Ascending aorta (tissue), 2 donors: ENCODE measurements at regions not wholly inside any gene's neighbourhood (a gene's known extent, or its start where the extent isn't known, plus 50 kb on each side); places are given as distances from the start of the nearest gene placed in this dataset.

Experiments
- DNase-seq, 2 donors: peaks; one replicate each; pipeline ENCODE4 v3.0.0-alpha.2; 2019; ENCODE audit warnings: low spot score in 2 of 2
- H3K27ac ChIP-seq, 2 donors: fragments of 200-600 bp; sonication (generic); one replicate each; pipeline ENCODE4 v1.5.1; 2016 to 2017; ENCODE audit warnings: mild to moderate bottlenecking in 1 of 2
- H3K27me3 ChIP-seq: fragments of 200-600 bp; sonication (generic); one replicate; pipeline ENCODE4 v1.5.1; 2017
- H3K36me3 ChIP-seq, 2 donors: fragments of 200-600 bp; sonication (generic); one replicate each; pipeline ENCODE4 v1.5.1; 2016
- H3K4me1 ChIP-seq, 2 donors: fragments of 200-600 bp; sonication (generic); one replicate each; pipeline ENCODE4 v1.5.1; 2016 to 2017; ENCODE audit warnings: mild to moderate bottlenecking in 1 of 2
- H3K4me3 ChIP-seq, 2 donors: fragments of 200-600 bp; sonication (generic); one replicate each; pipeline ENCODE4 v1.5.1; 2016 to 2017; ENCODE audit warnings: mild to moderate bottlenecking in 1 of 2
- H3K9me3 ChIP-seq, 2 donors: fragments of 200-600 bp; sonication (generic); one replicate each; pipeline ENCODE4 v1.5.1; 2016
- CTCF ChIP-seq, 3 experiments: fragments of 200-600 bp in 2 of 3; fragments of 450-650 bp in 1 of 3; sonication (generic) in 2 of 3; IDR thresholded peaks; one replicate each; pipeline ENCODE4 v1.5.1; 2016 to 2019; ENCODE audit warnings: antibody characterized with exemption in 3 of 3, mild to moderate bottlenecking in 1 of 3, moderate library complexity in 1 of 3
- intact Hi-C: fragments of 100-400 bp; cut with DNase I; formaldehyde crosslinking; loops from one replicate; pipeline ENCODE4 v1.15.1; 2023

- Histone ChIP-seq H3K4me1 (no peaks in the 10 kb centered on the region), H3K9me3 (no peaks in the 10 kb centered on the region), H3K27me3 (no peaks in the 10 kb centered on the region), H3K27ac (no peak overlapping the region), H3K4me3 (no peak overlapping the region), H3K36me3 (no peaks in the 10 kb centered on the region)
- TF ChIP-seq CTCF (IDR thresholded peaks at IDR 0.05): no peak
- intact Hi-C loops: no loop called here
- no peak for DNase-seq
Observed at GRCh38 chr1:220990427-220991339, 111.4 kb downstream of the HLX start.

GRCh38 chr1:220991506-220991905 is 112.3 kb downstream of the HLX start:
- Histone ChIP-seq H3K27ac (no peak overlapping the region), H3K4me1 (no peaks in the 10 kb centered on the region), H3K36me3 (no peaks in the 10 kb centered on the region), H3K9me3 (no peaks in the 10 kb centered on the region), H3K4me3 (no peak overlapping the region), H3K27me3 (no peaks in the 10 kb centered on the region)
- intact Hi-C loops: no loop called here
- DNase-seq: no peak
- no peak for TF ChIP-seq CTCF (IDR thresholded peaks at IDR 0.05)

GRCh38 chr1:220991959-220992704 is 112.9 kb downstream of the HLX start:
- no peak for DNase-seq
- intact Hi-C loops: no loop called here
- Histone ChIP-seq H3K27ac (no peak overlapping the region), H3K27me3 (no peaks in the 10 kb centered on the region), H3K9me3 (no peaks in the 10 kb centered on the region), H3K4me1 (no peaks in the 10 kb centered on the region), H3K4me3 (peak overlapping the region; percentile 22 to 49), H3K36me3 (no peaks in the 10 kb centered on the region)
- no peak for TF ChIP-seq CTCF (IDR thresholded peaks at IDR 0.05)

GRCh38 chr1:220992705-220993052 is 113.4 kb downstream of the HLX start:
- no peak for TF ChIP-seq CTCF (IDR thresholded peaks at IDR 0.05)
- no peaks in the 10 kb centered on the region for H3K36me3 ChIP-seq
- no peaks in the 10 kb centered on the region for H3K4me1 ChIP-seq
- H3K27me3 ChIP-seq: no peaks in the 10 kb centered on the region
- no peak for DNase-seq
- H3K4me3 ChIP-seq: peak overlapping the region in 1 of 2 donors; percentile 49
- H3K27ac ChIP-seq: no peak overlapping the region
- H3K9me3 ChIP-seq: no peaks in the 10 kb centered on the region
- intact Hi-C loops: no loop called here

- H3K9me3 ChIP-seq: no peaks in the 10 kb centered on the region
Observed at GRCh38 chr1:220994671-220995070, 115.4 kb downstream of the HLX start.

More at GRCh38 chr1:220994671-220995070, 115.4 kb downstream of the HLX start:
- intact Hi-C loops: no loop called here
- Histone ChIP-seq H3K4me1 (no peaks in the 10 kb centered on the region), H3K4me3 (no peak overlapping the region), H3K27me3 (no peaks in the 10 kb centered on the region), H3K27ac (no peak overlapping the region), H3K36me3 (no peaks in the 10 kb centered on the region)
- DNase-seq: no peak
- TF ChIP-seq CTCF (IDR thresholded peaks at IDR 0.05): no peak
